NCI-H2029 treated with DMSO at 0.1 percent for 48 hours (cell line): ENCODE measurements at regions not wholly inside any gene's neighbourhood (a gene's known extent, or its start where the extent isn't known, plus 50 kb on each side); places are given as distances from the start of the nearest gene placed in this dataset.
"Not testable (repeated sequence)": the region's sequence is repeated elsewhere in the genome, so short reads cannot be mapped to it uniquely, and the experiment has no call there.

Experiments used
- DNase-seq: peaks from one replicate; lab custom pipeline; 2025; lab: John Stamatoyannopoulos, UW

DNA sequence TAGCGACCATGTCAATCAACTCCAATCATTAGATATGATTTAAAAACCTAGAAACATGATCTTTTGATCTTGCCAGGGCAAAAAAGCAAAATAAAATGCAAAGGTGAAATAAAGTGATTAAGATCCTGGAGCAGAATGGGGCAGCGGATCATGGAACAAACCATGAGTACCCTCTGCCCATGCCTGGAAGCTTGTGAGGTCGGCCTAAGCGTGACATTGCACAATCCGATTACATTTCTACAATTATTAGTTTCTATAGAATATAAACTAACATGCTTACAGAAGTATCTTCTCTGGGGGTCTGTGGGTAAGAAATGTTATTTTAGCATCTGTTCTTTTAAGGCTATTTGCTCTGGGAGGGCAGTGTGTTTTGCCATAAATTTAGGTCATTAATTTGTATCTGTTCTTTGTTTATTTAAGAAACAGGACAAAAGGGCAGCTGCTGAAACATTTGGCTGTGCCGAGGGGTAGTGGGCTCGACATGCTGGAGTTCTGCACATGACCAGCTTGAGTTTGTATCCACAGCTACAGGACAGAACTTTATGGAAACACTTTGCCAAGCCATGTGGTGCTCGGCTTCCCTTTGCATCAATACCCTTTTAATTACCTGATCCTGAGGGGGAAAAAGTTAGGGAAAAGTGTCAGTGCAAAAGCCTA, 55.9 kb downstream of the ZBTB18 start:
- no peak for DNase-seq

DNA sequence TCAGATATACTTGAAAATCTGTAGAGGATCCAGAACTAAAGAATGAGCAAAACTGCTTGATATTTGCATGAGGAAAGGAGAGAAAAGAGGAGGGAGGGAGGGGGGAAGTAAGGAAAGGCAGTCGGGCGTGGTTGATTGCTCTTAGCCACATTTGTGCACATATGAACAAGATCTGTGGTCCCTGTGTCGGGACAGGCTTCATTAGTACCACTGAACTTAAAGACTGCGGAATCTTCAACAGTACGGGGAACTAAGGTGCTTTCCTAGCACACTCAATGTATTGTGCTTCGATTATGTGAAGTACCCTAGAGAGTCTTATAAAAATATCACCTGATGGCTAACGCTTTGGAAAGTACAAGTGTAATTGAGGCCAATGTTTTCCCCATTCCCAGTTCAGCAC, 59.9 kb downstream of the ZBTB18 start:
- no peak for DNase-seq

DNA sequence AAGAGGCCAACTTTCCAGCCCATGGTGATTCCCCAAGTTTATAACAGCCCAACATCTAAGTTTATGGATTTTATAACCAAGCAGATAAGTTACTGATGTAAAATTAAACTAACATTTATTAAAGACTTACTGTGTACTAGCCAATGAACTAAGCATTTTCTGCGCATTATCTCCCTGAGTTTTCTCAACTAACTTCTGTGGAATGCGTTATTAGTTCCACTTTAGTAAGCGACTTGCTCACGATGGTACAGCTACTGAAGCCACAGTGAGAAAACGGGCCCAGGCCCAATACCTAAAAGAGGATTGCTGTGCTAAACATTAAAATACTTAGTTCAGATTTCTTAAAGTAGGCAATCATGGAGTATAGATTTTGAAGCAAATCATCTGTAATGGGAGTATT, 61.0 kb downstream of the ZBTB18 start:
- no peak for DNase-seq

DNA sequence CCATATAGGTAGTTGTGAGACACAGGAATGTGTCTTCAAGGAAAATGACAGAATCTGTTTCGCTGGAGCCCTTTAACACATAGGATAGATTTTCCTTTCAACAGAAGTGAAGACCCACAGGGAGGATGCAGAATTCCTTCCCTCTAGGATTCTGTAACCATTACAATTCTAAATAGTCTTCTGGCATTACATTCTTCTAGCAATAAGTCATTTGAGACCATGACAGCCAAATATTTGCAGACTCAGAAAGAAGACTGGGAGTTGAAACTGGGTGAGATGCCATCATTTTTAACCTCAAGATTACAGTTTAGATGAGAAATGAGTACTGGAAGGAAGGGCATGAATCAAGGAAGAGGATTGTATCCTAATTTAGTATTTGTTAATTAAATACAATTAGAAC, 61.6 kb downstream of the ZBTB18 start:
- DNase-seq: no peak

- DNase-seq: no peak
These were observed 62.6 kb downstream of the ZBTB18 start for GRCh38 chr1:244113532-244114320.

GRCh38 chr1:244114892-244115291, 63.8 kb downstream of the ZBTB18 start:
- no peak for DNase-seq

DNA sequence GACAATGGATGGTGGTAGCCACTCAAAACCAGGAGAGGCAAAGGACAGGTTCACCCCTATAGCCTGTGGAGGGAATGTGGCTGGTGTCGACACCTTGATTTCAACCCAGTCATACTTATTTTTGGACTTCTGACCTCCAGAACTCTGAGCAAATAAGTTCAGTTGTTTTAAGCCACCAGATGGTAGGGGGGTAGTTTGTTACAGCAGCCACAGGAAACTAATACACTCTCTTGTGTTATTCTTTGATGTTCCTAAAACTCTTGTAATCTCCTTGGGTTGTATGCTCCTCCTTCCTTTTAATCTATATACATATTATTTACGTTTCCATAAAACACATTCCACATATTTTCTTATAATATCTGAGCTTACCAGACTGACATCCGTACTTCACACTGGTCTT, 65.9 kb downstream of the ZBTB18 start:
- DNase-seq: no peak

GRCh38 chr1:244118109-244118761, 67.2 kb downstream of the ZBTB18 start:
- no peak for DNase-seq

DNA sequence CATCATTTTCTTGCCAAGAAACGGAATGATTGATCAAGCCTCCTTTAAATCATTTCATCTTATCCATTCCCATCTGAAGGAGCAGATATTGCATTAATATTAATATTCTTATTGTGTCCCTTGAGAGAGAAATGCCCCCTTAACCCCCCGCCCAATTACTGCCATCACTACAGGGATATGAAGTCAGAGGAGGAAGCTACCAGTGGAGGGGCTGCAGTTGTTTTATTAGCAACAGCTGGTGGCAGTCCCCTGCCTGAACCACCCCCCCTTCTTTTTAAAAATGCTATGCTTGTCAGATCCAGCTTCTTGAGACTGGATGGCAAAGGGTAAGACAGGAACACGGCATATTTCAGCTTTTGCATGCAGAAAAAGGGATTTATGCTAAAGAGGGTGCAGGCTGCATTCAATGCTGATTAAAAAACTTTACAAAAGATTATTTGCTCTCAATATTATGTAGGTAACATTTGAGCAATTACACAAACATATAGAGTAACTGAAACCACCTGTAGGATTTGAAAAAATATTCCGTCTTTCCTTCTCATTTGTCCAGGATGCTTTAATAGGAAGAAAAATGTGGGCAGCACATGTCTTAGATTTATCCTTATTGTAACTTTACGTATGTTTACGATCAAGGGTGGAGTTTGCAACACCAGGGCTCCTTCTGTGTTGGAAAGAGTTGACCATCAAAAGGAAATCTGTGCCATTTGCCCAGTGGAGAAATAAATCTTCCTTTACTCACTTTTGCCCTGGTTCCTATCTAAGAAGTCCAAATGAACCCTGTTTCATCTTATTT, 77.7 kb downstream of the ZBTB18 start:
- DNase-seq: no peak

GRCh38 chr1:244137276-244137675, 86.2 kb downstream of the ZBTB18 start:
- DNase-seq: no peak

GRCh38 chr1:244137725-244138124, 86.6 kb downstream of the ZBTB18 start:
- DNase-seq: no peak

- no peak for DNase-seq
These were observed 87.3 kb downstream of the ZBTB18 start for GRCh38 chr1:244138399-244138798.

DNA sequence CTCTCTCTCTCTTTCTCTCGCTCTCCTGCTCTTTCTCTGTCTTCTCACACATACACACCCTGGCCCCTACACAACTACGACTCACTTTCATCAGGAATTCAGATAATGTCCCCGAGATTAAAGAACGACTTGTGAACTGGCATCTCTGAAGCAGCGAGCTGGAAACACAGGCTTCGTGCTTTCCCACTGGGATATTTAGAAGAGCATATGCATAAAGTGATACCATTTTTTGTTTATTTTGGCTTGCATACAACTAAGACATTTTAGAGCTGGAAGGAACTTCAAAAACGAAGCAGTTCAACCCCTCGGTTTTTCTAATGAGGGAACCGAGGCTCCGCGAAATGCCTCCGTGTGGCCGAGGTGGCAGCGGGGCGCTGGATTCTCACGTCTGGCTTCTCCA, 88.6 kb downstream of the ZBTB18 start:
- DNase-seq: no peak

- DNase-seq: no peak
These were observed 89.3 kb downstream of the ZBTB18 start for GRCh38 chr1:244140420-244140819.

DNA sequence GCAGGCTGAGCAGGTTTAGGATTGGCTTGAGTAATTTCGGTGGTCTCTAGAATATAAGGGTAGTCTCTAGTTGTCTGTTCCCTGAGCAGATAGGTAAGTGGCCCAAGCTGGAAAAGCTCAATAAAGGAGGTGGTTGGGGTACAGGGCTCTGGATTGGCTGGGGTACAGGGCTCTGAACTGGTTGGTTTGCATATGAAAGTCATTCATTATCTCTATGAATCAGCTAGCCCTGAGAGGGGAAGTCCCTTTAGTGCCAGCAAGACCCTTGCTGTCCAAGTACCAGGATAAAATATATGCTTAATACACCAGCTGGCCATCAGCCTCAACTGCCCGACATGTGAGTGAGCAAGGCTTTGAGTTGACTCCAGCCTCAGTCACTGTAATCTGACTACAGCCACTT, 93.0 kb downstream of the ZBTB18 start:
- DNase-seq: no peak

GRCh38 chr1:244150071-244150470, 99.0 kb downstream of the ZBTB18 start:
- DNase-seq: no peak

GRCh38 chr1:244150665-244151064, 99.6 kb downstream of the ZBTB18 start:
- DNase-seq: no peak

DNA sequence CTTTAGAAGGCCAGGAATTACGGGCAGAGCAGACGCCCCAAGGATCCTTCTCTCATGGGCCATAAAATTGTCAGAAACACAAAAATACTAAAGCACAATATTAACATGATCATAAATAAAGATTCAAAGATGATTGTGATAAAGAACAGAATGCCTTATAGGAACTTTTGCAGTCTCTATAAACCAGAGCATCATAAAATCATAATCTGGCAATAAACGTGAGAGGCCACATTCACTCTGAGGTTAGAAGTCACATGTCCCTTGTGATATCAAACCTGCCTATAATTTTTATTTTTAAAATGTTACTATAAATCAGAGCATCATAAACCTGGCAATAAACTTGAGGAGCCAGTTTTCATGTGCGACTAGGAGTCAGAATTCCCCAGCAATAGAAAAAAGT, 100.5 kb downstream of the ZBTB18 start:
- DNase-seq: no peak

DNA sequence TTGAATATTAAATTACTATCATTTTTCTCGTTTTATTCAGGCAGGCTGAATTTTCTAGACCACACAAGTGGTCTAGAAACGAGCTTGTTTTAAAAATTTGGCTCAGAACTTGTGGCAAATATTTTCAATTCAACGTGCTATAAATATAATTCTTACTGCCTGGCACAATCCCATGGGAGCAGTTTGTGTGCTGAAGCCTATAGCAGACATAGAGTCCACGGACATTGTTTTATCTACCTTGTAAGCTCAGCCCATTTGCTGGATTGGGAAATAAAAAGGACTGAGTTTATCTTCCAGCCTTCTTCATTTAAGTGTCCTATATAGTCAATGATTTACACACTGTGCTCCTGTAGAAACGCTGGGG, 103.4 kb downstream of the ZBTB18 start:
- no peak for DNase-seq

DNA sequence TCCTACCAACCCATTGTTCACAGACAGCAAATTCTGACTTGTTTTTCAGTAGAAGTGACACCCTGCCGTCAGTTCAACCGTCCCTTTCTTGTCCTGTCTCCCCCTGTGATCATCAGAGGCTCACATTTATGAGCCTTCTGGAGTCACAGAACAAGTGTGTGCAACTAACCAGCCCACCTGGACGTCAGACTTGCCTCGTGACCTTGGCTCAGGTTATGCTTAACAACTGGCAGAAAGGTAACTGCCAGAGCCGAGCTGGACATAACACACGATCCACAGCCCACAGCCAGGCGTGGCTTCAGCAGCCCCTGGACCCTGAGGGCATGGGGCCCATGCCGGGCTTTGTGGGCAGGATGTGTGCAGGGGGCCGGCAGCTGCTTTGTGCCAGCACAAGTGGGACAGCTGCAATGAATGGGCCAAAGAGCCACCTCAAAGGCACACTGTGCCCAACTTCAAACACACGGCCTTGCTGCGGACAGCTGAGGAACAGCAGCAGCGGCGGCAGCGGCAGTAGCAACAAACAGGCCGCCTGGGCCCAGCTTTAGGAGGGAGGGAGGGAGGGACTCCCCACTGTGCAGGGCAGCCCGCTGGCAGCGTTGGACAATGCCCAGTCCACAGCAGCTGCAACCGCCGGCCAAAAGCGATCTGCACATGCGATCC, 103.9 kb downstream of the ZBTB18 start:
- no peak for DNase-seq

GRCh38 chr1:244155661-244156060, 104.6 kb downstream of the ZBTB18 start:
- DNase-seq: no peak

- not testable (repeated sequence) for DNase-seq
These were observed 105.5 kb downstream of the ZBTB18 start for GRCh38 chr1:244156617-244157016.
